ENCODE measurements at regions not wholly inside any gene's neighbourhood (a gene's known extent, or its start where the extent isn't known, plus 50 kb on each side); places are given as distances from the start of the nearest gene placed in this dataset.
"Not testable (repeated sequence)": the region's sequence is repeated elsewhere in the genome, so short reads cannot be mapped to it uniquely, and the experiment has no call there.

DNA sequence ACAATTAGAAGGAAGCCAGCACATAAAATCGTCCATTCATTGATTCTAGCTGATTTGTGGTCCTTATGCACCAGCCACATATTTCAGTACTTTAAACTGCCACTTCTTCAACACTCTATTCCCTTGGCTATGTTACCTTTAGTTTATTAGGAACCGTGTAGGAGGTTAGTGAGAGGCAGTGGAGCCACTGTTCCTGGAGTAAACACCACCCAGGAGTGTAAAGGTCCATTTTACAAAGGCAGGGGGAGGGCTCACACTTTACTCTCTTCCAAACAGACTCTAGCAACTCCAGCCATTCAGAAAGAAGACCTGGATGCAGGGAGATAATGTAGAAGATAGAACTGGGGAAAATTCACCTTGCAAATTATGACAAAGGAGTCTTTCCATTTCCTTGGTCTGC, 170.2 kb upstream of the RPS23 start:
- H3K27ac Mint-ChIP-seq (ENCODE audit: unreplicated experiment) = no peak overlapping the region
- H3K4me1 Mint-ChIP-seq (ENCODE audit: low read depth) = peaks cover 10% of the 10 kb centered on the region
- no peak overlapping the region for H3K4me3 Mint-ChIP-seq (ENCODE audit: unreplicated experiment)
- DNase-seq (ENCODE audit: low spot score) = no peak
- H3K27me3 Mint-ChIP-seq (ENCODE audit: low read depth) = no peaks in the 10 kb centered on the region
- TF ChIP-seq, protein P1, sequence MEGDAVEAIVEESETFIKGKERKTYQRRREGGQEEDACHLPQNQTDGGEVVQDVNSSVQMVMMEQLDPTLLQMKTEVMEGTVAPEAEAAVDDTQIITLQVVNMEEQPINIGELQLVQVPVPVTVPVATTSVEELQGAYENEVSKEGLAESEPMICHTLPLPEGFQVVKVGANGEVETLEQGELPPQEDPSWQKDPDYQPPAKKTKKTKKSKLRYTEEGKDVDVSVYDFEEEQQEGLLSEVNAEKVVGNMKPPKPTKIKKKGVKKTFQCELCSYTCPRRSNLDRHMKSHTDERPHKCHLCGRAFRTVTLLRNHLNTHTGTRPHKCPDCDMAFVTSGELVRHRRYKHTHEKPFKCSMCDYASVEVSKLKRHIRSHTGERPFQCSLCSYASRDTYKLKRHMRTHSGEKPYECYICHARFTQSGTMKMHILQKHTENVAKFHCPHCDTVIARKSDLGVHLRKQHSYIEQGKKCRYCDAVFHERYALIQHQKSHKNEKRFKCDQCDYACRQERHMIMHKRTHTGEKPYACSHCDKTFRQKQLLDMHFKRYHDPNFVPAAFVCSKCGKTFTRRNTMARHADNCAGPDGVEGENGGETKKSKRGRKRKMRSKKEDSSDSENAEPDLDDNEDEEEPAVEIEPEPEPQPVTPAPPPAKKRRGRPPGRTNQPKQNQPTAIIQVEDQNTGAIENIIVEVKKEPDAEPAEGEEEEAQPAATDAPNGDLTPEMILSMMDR (IDR thresholded peaks at IDR 0.05) = no peak
- H3K9me3 Mint-ChIP-seq (ENCODE audit: low read depth) = peaks cover 11% of the 10 kb centered on the region
- peaks cover 2% of the 10 kb centered on the region for H3K36me3 Mint-ChIP-seq (ENCODE audit: low read depth)

DNA sequence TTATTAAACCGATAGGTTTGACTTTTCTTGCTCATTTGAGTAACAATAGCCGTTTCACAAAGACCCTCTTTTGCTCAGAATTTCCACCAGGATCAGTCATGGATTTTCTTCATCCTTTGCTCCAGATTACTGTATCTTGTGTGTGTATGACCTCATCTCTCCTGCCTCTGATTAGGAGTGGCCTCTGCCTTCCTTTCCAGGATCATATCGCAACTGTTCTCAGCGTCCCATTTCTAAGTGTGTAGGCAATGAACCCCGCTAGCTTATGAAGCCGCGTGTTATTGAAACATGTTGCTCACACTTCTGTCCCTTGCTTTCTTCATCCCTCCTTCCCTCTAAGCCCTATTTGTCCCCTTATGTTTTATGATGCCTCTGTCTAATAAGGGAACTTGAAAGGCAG, 169.8 kb upstream of the RPS23 start:
- TF ChIP-seq, protein P1 (IDR thresholded peaks at IDR 0.05) = no peak
- H3K27me3 Mint-ChIP-seq (ENCODE audit: low read depth) = no peaks in the 10 kb centered on the region

GRCh38 chr5:82446809-82447208, 168.7 kb upstream of the RPS23 start:
- Mint-ChIP-seq H3K4me3 (ENCODE audit: unreplicated experiment) (no peak overlapping the region), H3K4me1 (ENCODE audit: low read depth) (peaks cover 13% of the 10 kb centered on the region), H3K27me3 (ENCODE audit: low read depth) (no peaks in the 10 kb centered on the region), H3K27ac (ENCODE audit: unreplicated experiment) (no peak overlapping the region), H3K9me3 (ENCODE audit: low read depth) (peaks cover 2% of the 10 kb centered on the region), H3K36me3 (ENCODE audit: low read depth) (no peaks in the 10 kb centered on the region)
- TF ChIP-seq, protein P1 (IDR thresholded peaks at IDR 0.05) = no peak
- DNase-seq (ENCODE audit: low spot score) = no peak

More for the DNA sequence above, 169.8 kb upstream of the RPS23 start:
- H3K9me3 Mint-ChIP-seq (ENCODE audit: low read depth) = peaks cover 11% of the 10 kb centered on the region
- no peak for DNase-seq (ENCODE audit: low spot score)
- no peak overlapping the region for H3K27ac Mint-ChIP-seq (ENCODE audit: unreplicated experiment)
- H3K36me3 Mint-ChIP-seq (ENCODE audit: low read depth) = peaks cover 2% of the 10 kb centered on the region
- H3K4me1 Mint-ChIP-seq (ENCODE audit: low read depth) = peaks cover 10% of the 10 kb centered on the region
- H3K4me3 Mint-ChIP-seq (ENCODE audit: unreplicated experiment) = no peak overlapping the region

GRCh38 chr5:82445726-82446335, 167.7 kb upstream of the RPS23 start:
- no peak overlapping the region for H3K27ac Mint-ChIP-seq (ENCODE audit: unreplicated experiment)
- H3K4me1 Mint-ChIP-seq (ENCODE audit: low read depth) = peaks cover 19% of the 10 kb centered on the region
- H3K36me3 Mint-ChIP-seq (ENCODE audit: low read depth) = peaks cover under 1% of the 10 kb centered on the region
- no peak for DNase-seq (ENCODE audit: low spot score)
- H3K27me3 Mint-ChIP-seq (ENCODE audit: low read depth) = no peaks in the 10 kb centered on the region
- H3K9me3 Mint-ChIP-seq (ENCODE audit: low read depth) = peaks cover 1% of the 10 kb centered on the region
- TF ChIP-seq, protein P1 (IDR thresholded peaks at IDR 0.05) = no peak
- no peak overlapping the region for H3K4me3 Mint-ChIP-seq (ENCODE audit: unreplicated experiment)

DNA sequence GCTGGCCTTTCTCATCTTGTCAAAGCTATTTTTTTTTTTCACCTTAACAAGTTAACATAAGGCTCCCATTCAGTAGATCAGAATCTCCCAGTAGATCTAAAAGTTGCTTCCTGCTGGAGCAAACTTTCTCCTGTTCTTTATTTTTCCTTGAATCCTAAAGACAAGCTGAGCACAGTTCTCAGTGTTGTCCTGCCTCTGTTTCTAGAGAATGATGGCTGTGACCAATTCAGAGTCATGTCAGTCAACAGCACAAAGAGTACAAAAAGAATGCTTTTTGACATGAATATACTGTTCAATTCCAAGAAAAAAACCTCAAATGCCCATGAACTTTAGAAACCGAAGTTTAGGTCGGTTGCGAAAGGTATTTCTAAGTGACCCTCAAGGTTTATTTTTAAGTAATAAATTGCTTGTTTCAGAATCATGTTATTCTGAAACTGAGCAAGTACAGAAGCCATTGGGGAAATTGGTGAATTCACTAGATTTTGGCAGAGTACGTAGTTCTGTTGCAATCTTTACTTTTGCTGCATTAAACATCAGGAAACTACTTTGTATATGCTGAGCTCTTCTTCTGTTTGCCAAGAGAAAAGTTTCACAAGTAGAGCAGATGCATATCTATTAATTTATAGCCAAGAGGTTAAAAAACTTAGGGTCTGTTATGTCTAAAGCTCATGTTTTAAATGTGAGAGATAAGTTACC, 161.7 kb upstream of the RPS23 start:
- peaks cover 4% of the 10 kb centered on the region for H3K9me3 Mint-ChIP-seq (ENCODE audit: low read depth)
- DNase-seq (ENCODE audit: low spot score) = no peak
- TF ChIP-seq, protein P1 (IDR thresholded peaks at IDR 0.05) = no peak
- no peak overlapping the region for H3K4me3 Mint-ChIP-seq (ENCODE audit: unreplicated experiment)
- no peak overlapping the region for H3K27ac Mint-ChIP-seq (ENCODE audit: unreplicated experiment)
- H3K27me3 Mint-ChIP-seq (ENCODE audit: low read depth) = no peaks in the 10 kb centered on the region
- peaks cover 4% of the 10 kb centered on the region for H3K36me3 Mint-ChIP-seq (ENCODE audit: low read depth)
- peaks cover 10% of the 10 kb centered on the region for H3K4me1 Mint-ChIP-seq (ENCODE audit: low read depth)

- H3K9me3 Mint-ChIP-seq (ENCODE audit: low read depth); H3K4me1 Mint-ChIP-seq (ENCODE audit: low read depth); DNase-seq (ENCODE audit: low spot score); H3K4me3 Mint-ChIP-seq (ENCODE audit: unreplicated experiment); H3K27me3 Mint-ChIP-seq (ENCODE audit: low read depth); H3K36me3 Mint-ChIP-seq (ENCODE audit: low read depth); H3K27ac Mint-ChIP-seq (ENCODE audit: unreplicated experiment): not testable (repeated sequence)
Observed at GRCh38 chr5:82437565-82437964, 159.4 kb upstream of the RPS23 start.

Measured in chondrocyte (in vitro differentiated cells).